GM21381 (cell line): ENCODE measurements at regions not wholly inside any gene's neighbourhood (a gene's known extent, or its start where the extent isn't known, plus 50 kb on each side); places are given as distances from the start of the nearest gene placed in this dataset.
"Not testable (repeated sequence)": the region's sequence is repeated elsewhere in the genome, so short reads cannot be mapped to it uniquely, and the experiment has no call there.

Experiments used
- ATAC-seq: cut with Tn5 transposase; IDR thresholded peaks from one replicate; pipeline ENCODE4 v1.9.1; 2021; ENCODE audit warnings: mild to moderate bottlenecking, moderate library complexity; ENCODE audit not compliant: unreplicated experiment

DNA sequence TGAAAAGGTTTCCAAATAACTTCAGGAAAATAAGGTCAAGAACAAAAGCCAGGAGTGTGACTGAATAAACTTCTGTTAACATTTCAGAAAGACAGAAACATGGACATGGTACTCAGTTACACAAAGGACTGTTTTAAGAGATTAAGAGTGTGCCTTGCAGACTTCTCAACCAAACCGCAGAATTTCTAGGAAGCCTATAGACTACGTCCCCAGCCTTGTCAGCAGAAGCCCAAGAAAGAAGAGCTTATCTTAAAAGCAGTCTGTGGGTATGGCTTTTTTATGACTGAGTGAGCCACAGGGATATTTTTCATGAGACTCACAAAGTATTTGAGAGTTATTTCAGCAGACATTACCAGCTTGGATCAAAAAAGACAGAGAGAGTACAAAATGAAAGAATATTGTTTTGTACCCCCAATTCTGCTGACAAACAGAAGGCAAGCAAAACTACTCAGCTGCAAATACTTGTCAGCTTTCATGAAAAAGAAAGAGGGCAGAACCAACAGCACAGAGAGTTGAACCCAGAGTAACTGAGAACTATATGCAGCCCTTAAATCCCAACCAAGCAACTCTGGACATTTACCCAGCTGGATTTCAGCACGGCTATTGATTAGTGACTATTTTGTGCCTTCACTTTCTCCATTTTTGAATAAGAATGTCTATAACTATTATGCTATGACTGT, 711.0 kb upstream of the CTNND2 start:
- no peak for ATAC-seq

GRCh38 chr5:12614608-12615007, 710.4 kb upstream of the CTNND2 start:
- no peak for ATAC-seq

DNA sequence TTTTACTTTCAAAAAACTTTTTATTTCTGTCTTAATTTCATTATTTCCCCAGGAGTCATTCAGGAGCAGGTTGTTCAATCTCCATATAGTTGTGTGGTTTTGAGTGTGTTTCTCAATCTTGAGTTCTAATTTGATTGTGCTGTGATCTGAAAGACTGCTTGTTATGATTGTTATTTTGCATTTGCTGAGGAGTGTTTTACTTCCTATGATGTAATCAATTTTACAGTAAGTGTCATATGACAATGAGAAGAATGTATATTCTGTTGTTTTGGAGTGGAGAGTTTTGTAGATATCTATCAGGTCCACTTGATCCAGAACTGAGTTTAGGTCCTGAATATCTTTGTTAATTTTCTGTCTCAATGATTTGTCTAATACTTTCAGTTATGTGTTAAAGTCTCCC, 706.9 kb upstream of the CTNND2 start:
- ATAC-seq, result no peak

GRCh38 chr5:12607817-12608216, 703.6 kb upstream of the CTNND2 start:
- not testable (repeated sequence) for ATAC-seq

- ATAC-seq, result no peak
Observed at GRCh38 chr5:12592228-12592627, 688.0 kb upstream of the CTNND2 start.

GRCh38 chr5:12586406-12586805, 682.2 kb upstream of the CTNND2 start:
- ATAC-seq, result no peak

- not testable (repeated sequence) for ATAC-seq
Observed at GRCh38 chr5:12578803-12579202, 674.6 kb upstream of the CTNND2 start.

GRCh38 chr5:12576953-12577352, 672.7 kb upstream of the CTNND2 start:
- not testable (repeated sequence) for ATAC-seq

- not testable (repeated sequence) for ATAC-seq
Observed at GRCh38 chr5:12574298-12575093, 670.2 kb upstream of the CTNND2 start.

GRCh38 chr5:12573916-12574297, 669.7 kb upstream of the CTNND2 start:
- ATAC-seq, result not testable (repeated sequence)

GRCh38 chr5:12570688-12571087, 666.4 kb upstream of the CTNND2 start:
- ATAC-seq, result no peak

GRCh38 chr5:12566441-12566840, 662.2 kb upstream of the CTNND2 start:
- no peak for ATAC-seq

DNA sequence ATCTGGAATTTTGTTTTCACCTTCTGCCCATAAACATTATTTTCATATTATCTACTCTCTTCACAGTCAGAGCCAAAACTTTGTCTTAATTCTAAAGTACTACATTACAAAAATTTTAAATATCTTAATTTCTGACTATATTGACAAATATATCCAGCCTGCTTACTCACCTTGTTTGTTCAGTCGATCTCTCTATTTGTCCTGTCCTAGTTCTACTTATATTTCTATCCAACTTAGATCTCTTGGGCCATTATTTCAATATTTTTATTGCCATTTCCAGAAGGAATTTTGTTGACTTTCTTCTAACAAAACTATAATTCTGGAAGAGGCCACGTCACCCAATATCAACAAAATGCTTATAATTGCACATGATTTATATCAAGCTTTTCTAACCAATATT, 652.8 kb upstream of the CTNND2 start:
- no peak for ATAC-seq

DNA sequence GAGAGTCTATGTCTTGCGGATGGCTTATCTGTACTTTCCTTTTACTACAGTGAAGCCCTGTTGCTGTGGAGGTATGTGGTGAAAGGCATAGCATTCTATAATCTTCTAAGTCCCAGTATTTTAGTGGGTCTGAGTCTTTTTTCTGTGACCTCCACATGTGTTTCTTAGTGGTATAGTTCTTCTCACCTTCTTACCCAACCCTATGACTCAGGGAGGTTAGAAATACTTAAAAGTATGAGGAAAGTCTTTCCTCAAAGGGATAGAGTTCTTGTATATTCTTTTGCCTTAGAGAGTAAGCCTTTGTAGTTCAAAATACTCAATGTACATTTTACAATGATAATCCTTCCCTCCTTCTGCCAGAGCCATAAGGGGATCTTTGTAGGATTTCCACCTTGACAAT, 621.9 kb upstream of the CTNND2 start:
- no peak for ATAC-seq

DNA sequence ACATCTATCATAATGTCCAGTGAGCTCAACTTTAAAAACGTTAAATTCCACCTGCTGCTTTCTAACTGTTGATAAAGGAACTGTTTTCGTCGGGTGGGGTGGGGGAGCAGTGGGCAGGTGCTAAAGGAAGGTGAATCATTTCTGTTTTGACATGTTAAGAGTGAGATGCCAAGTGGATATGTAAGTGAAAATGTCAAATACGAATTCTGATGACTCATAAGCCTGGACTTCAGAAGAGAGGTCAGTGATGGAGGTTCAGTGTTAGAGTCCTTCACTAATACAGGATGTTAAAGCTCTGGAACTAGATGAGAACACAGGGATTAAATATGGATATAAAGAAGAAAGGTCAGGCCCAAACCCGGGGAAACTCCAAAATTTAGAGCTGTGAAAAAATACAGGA, 617.9 kb upstream of the CTNND2 start:
- no peak for ATAC-seq

DNA sequence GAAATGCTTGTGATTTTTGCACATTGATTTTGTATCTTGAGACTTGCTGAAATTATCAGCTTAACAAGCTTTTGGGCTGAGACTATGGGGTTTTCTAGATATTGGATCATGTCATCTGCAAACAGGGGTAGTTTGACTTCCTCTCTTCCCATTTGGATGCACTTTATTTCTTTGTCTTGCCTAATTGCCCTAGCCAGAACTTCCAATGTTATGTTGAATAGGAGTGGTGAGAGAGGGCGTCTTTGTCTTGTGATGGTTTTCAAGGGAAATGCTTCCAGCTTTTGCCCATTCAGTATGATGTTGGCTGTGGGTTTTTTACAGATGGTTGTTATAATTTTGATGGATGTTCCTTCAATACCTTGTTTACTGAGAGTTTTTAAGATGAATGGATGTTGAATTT, 600.7 kb upstream of the CTNND2 start:
- ATAC-seq, result not testable (repeated sequence)

DNA sequence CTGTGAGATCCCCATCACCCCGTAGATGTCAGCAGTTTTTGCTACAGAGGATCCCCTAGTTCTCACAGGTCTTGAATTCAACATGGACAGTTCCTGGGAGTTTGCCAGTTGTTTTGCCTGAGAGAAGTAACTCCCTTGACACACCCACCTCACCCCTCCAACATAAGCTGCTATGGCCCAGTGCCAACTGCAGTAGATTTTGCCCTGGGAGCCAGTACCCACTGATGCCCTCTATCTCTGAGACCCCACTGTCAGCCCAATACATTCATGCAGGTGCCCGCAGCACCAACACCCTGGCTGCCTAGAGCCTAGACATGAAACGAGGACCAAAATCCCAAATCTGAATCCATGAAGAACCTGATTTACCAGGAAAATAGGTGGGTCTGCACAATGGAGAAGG, 583.9 kb upstream of the CTNND2 start:
- no peak for ATAC-seq

DNA sequence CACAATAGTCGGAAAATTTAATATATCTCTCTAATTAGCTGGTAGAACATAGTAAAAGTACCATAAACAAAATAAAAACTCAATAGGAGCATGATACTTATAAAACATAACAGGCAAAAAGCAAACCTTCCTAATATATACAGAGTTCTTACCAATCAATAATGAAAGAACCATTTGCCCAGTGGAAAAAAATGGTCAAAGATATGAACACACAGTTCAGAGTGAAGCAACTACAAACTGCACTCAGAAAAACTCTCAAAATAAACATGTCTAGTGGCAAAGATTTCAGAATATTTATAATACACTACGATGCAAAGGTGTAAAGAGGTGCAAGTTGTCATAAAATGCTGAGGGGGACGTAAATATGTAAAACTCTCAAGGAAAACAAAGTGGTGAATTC, 576.2 kb upstream of the CTNND2 start:
- no peak for ATAC-seq

GRCh38 chr5:12477554-12477953, 573.3 kb upstream of the CTNND2 start:
- no peak for ATAC-seq

GRCh38 chr5:12467799-12468198, 563.6 kb upstream of the CTNND2 start:
- no peak for ATAC-seq

- ATAC-seq, result no peak
Observed at GRCh38 chr5:12460493-12461261, 556.4 kb upstream of the CTNND2 start.

DNA sequence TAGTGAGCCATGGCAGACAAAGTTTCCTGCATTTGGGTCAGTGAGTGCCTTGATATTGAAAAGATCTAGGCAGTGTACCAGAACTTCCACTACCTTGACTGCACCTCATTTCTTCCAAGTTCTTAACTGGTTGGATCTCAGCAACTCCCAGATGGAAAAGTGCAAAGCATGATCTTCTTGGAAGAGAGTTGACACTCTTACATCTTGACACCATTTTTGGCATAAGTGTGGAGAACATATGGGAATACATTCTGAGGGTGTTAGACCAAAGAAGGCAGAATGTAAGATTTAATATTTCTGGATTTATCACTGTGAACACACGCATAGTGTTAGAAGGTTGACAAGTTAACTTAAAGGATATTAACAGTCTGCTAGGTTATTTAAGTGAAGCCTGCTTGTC, 555.1 kb upstream of the CTNND2 start:
- no peak for ATAC-seq
